Hepatocyte (in vitro differentiated cells): ENCODE measurements at regions not wholly inside any gene's neighbourhood (a gene's known extent, or its start where the extent isn't known, plus 50 kb on each side); places are given as distances from the start of the nearest gene placed in this dataset.

ENCODE experiments used
- EZH2 ChIP-seq: fragments of 200-600 bp; sonication (generic); IDR thresholded peaks from 2 replicates; pipeline ENCODE4 v1.6.1; 2016; ENCODE audit warnings: antibody characterized with exemption, mild to moderate bottlenecking, borderline replicate concordance
- EZH2phosphoT487 ChIP-seq: fragments of 200-600 bp; sonication (generic); IDR thresholded peaks from one replicate; pipeline ENCODE4 v1.6.1; 2018; ENCODE audit warnings: antibody characterized with exemption, mild to moderate bottlenecking, low read depth, moderate library complexity; ENCODE audit not compliant: unreplicated experiment, severe bottlenecking
- TF ChIP-seq, protein P1 (sequence below): fragments of 200-600 bp; sonication (generic); IDR thresholded peaks from 2 replicates; pipeline ENCODE4 v1.5.1; 2016; ENCODE audit warnings: antibody characterized with exemption, mild to moderate bottlenecking; ENCODE audit not compliant: poor library complexity

DNA sequence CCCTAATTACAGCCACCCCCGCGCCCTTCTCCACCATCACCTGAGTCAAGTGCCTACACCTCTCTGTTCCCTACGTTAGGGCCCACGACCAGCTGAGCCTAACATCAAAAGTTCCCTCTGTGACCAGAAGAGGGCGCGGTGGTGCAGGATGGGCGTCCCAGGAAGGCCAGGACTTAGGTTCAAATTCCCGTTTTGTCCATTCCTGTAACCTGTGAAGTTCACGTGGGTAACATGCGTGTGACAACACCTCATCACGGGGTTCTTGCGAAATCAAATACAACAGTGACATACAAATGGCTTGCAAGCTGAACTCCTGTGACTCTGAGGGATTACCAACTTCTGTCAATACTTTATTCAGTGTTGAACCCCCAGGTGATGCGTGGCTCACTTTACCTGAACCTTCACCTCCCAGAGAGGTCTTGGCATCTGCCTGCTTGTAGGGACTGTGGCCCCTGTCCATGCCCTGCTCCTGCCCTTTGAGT lies 207.9 kb downstream of the ARL4C start:
- TF ChIP-seq, protein P1, sequence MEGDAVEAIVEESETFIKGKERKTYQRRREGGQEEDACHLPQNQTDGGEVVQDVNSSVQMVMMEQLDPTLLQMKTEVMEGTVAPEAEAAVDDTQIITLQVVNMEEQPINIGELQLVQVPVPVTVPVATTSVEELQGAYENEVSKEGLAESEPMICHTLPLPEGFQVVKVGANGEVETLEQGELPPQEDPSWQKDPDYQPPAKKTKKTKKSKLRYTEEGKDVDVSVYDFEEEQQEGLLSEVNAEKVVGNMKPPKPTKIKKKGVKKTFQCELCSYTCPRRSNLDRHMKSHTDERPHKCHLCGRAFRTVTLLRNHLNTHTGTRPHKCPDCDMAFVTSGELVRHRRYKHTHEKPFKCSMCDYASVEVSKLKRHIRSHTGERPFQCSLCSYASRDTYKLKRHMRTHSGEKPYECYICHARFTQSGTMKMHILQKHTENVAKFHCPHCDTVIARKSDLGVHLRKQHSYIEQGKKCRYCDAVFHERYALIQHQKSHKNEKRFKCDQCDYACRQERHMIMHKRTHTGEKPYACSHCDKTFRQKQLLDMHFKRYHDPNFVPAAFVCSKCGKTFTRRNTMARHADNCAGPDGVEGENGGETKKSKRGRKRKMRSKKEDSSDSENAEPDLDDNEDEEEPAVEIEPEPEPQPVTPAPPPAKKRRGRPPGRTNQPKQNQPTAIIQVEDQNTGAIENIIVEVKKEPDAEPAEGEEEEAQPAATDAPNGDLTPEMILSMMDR, result peak; percentile 65
- TF ChIP-seq EZH2phosphoT487 (no peak), EZH2 (no peak)
